LNCaP clone FGC (cell line): ENCODE measurements at regions not wholly inside any gene's neighbourhood (a gene's known extent, or its start where the extent isn't known, plus 50 kb on each side); places are given as distances from the start of the nearest gene placed in this dataset.

ENCODE experiments used
- DNase-seq: peaks from one replicate; pipeline ENCODE4 v3.0.0-alpha.2; 2011; ENCODE audit warnings: low read depth
- H3K4me3 ChIP-seq: 2 replicates; pipeline ENCODE4 v1.5.1; 2011; ENCODE audit warnings: mild to moderate bottlenecking, low read depth, low read length, control low read depth
- TF ChIP-seq, protein P1 (sequence below): IDR thresholded peaks from 2 replicates; pipeline ENCODE4 v1.5.1; 2012; ENCODE audit warnings: mild to moderate bottlenecking; ENCODE audit not compliant: control insufficient read depth, insufficient read depth; ENCODE audit errors: extremely low read depth

DNA sequence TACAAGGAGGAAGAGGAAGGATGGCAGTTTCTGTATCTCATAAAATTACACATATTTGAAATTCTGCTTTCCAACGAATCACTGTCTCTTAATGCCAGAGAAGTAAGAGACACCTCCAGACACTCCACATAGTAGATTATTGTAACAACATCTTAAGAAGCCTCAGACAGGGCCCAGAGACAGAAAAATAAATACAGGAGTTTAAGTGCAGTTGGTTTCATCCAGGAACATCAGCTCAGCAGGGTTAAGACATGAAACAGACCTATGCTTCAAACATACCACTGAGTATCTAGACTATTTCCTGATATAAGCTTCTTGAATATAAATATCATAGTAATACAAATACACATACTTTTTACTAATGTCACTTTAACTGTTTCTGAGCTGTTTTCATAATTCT is 290.3 kb downstream of the ADAMTS20 start:
- no peak overlapping the region for H3K4me3 ChIP-seq
- no peak for DNase-seq
- TF ChIP-seq, protein P1, sequence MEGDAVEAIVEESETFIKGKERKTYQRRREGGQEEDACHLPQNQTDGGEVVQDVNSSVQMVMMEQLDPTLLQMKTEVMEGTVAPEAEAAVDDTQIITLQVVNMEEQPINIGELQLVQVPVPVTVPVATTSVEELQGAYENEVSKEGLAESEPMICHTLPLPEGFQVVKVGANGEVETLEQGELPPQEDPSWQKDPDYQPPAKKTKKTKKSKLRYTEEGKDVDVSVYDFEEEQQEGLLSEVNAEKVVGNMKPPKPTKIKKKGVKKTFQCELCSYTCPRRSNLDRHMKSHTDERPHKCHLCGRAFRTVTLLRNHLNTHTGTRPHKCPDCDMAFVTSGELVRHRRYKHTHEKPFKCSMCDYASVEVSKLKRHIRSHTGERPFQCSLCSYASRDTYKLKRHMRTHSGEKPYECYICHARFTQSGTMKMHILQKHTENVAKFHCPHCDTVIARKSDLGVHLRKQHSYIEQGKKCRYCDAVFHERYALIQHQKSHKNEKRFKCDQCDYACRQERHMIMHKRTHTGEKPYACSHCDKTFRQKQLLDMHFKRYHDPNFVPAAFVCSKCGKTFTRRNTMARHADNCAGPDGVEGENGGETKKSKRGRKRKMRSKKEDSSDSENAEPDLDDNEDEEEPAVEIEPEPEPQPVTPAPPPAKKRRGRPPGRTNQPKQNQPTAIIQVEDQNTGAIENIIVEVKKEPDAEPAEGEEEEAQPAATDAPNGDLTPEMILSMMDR, result no peak

DNA sequence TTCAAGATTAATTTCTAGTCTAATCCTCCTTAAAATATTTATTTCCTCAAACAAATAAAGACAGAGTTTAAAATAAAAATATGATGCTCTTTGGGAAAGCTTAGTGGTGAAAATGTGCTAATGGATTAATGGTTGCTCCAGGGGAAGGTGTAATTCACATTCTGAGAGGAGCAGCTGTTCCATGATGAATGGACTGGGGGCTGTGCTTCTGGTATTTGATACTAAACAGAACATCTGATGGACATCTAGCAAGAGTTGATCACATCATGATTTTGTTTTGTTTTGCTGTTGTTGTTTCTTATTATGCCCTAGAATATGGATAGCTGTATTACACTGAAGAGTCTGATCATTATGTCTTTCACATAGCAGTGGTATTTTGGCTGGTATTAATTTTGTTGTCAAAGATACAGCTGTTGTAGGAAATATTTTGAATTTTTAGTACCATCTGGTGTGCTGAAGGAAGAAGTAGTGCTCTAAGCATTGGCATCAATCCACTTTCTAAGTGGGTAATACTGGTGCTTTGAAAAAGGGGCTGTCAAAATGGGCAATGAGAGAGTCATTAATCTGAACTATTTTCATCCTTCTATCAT is 296.4 kb downstream of the ADAMTS20 start:
- DNase-seq, result no peak
- TF ChIP-seq, protein P1, result no peak
- H3K4me3 ChIP-seq, result no peak overlapping the region

DNA sequence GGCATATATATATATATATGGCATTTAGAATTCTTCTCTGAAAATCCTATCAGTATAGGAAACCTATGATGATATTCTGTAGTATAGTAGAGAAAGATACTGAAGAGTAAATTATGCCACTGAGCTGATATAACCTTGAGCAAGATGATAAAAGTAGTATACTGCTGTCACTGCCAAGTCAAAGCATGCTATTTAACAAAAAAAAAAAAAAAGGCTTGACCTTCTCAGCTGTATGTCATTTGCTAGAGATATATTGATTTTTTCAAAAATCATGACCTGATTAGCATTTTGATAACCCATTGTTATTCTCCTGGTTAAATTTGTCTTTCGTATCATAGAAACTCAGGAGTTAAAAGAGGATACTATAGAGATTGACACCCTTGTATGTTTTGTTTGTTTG is 299.4 kb downstream of the ADAMTS20 start:
- TF ChIP-seq, protein P1, result no peak
- DNase-seq, result no peak
- no peak overlapping the region for H3K4me3 ChIP-seq

DNA sequence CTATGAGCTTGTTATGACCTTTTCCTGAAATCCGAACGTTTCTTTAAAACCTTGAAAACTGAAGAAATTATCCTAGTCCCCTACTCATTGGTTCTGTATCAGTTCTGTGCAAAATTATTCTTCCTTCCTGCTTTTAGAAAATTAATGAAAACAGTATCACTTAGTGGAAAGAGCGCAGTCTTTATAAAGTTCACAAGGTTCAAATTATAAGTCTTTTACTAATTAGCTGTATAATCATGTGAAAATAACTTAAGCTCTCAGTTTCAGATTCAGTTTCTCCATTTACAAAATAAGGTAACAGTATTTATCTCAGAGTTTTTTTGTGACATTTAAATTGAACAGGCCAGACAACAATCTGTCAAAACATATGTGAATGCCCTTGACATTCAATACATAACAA is 306.1 kb downstream of the ADAMTS20 start:
- H3K4me3 ChIP-seq, result no peak overlapping the region
- DNase-seq, result no peak

DNA sequence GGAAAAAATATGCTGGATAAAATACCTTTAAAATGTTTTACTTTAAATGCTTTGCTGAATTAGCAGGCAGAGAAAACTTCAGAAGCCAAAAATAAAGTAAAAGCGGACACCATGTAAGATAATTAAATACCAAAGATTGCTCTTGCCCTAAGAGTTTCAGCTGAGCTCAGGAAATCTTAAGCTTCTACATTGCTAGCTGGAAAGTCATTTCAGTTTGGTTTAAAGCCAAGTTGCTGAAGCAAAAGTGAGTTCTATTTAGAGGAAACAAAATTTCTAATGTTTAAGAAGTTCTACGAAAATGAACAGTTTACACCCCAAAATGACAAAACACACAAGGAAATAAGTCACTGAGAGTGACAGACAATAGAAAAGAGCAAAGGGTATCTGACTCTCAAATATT is 310.0 kb downstream of the ADAMTS20 start:
- TF ChIP-seq, protein P1, result no peak
- no peak for DNase-seq
- H3K4me3 ChIP-seq, result no peak overlapping the region

More for the DNA sequence above, 306.1 kb downstream of the ADAMTS20 start:
- TF ChIP-seq, protein P1, result no peak

DNA sequence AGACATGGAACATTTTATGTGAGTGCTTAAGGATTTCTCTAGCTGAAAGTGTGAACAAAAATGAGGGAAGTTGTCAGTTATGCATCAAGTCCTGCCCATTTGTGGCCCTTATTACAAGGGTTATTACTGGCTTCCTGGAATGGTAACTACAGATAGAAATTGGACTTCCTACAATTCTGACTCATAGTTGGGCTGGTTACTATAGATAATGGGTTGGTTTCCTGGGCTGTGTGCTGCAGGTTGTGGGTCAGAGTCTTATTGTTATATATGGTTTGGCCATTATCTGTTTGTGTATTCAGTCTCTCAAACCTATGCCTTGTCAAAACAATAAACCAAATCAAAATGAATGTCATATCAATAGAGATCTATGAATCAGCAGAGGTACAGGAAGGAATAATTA is 313.7 kb downstream of the ADAMTS20 start:
- TF ChIP-seq, protein P1, result no peak
- DNase-seq, result no peak

DNA sequence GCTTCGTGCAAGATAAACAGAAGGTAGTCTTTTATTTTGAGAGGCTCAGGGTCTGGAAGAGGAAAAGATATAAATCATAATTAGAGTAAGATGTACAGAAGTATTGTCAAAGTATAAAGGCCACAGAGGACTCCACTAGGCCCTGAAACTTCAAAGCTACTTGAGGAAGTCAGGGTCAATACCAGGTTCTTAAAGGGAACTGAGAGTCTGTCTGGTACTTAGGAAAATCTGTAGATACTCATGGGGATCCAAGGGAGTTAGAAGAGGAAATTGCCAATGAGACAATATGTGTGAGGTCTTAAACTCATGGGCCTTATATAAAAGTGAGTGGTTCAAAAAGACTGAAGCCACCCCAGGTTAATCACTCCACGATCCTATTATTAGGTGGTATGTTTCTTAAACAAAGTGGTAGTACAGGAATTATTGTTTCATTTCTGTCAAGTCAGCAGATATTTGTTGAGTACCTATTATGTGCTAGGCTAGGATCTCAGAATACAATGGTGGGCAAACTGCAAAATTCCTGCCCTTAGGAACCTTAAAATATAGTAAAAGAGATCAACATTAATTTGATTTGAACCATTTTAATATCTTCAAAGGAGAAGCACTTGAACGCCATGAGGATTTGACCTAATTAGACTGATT is 314.6 kb downstream of the ADAMTS20 start:
- TF ChIP-seq, protein P1, result no peak
- no peak overlapping the region for H3K4me3 ChIP-seq
- no peak for DNase-seq

More for the DNA sequence above, 313.7 kb downstream of the ADAMTS20 start:
- no peak overlapping the region for H3K4me3 ChIP-seq
